Pancreas (tissue), 10 donors: ENCODE measurements at regions not wholly inside any gene's neighbourhood (a gene's known extent, or its start where the extent isn't known, plus 50 kb on each side); places are given as distances from the start of the nearest gene placed in this dataset.
A peak's percentile ranks its signal among the peaks of the same experiment; 100 is the strongest.

Source experiments
- ATAC-seq, 4 donors: fragments of 200-7000 bp; cut with Tn5 transposase; one replicate each; pipeline versions ENCODE4 v1.8.0 to v1.9.1; 2020; ENCODE audit warnings: mild to moderate bottlenecking in 4 of 4, moderate library complexity in 4 of 4
- DNase-seq, 6 donors: peaks; one replicate each; pipeline ENCODE4 v3.0.0-alpha.2; 2020
- FAIRE-seq: peaks from 2 replicates; lab custom pipeline; 2012; peaks lifted over from hg19 to GRCh38; lab: Jason Lieb, UNC
- H3K27ac ChIP-seq, 4 donors: fragments of 200-600 bp; sonication (generic); 1 replicate in 3 of 4; 2 replicates in 1 of 4; pipeline versions ENCODE4 v1.5.0 to v1.8.0; 2020
- H3K27me3 ChIP-seq, 4 donors: fragments of 200-600 bp; one replicate each; pipeline ENCODE4 v1.8.0; 2021
- H3K36me3 ChIP-seq, 3 donors: fragments of 200-600 bp; sonication (generic) in 1 of 3; one replicate each; pipeline versions ENCODE4 v1.5.0 to v1.8.0; 2020 to 2021
- H3K4me1 ChIP-seq, 3 donors: fragments of 200-600 bp; one replicate each; pipeline ENCODE4 v1.8.0; 2021
- H3K4me3 ChIP-seq, 4 donors: fragments of 200-600 bp; sonication (generic) in 2 of 4; one replicate each; pipeline versions ENCODE4 v1.5.0 to v1.8.0; 2020 to 2021
- H3K9me3 ChIP-seq, 4 donors: fragments of 200-600 bp; one replicate each; pipeline ENCODE4 v1.8.0; 2021
- CTCF ChIP-seq, 4 donors: fragments of 200-600 bp; sonication (generic) in 3 of 4; IDR thresholded peaks; one replicate each; pipeline versions ENCODE4 v1.5.0 to v1.8.0; 2021; ENCODE audit warnings: antibody characterized with exemption in 4 of 4
- WGBS, 2 donors: extraction: QIAGEN DNeasy Blood & Tissue Kit; methylation state at CpG; one replicate each; pipeline ENCODE4 v1.1.7; 2013; 5-methylcytosine and 5-hydroxymethylcytosine counted together
- intact Hi-C, 3 donors: fragments of 100-400 bp; cut with DNase I; formaldehyde crosslinking; loops; one replicate each; pipeline versions ENCODE4 v1.11.1 to v1.14.2; 2022
- donor health status: healthy with polysubstance abuse.
- donor health status: DM: no; HTN: no; CAD: no; lungs with moderate emphysema.
- donor health status: DM: no; HTN: no; CAD: no.
- donor health status: control.
- donor health status: control.
- donor health status: Bipolar disorder and iron deficiency.
- donor health status: DM: yes; HTN: yes; CAD: no.
- donor health status: DM: no; HTN: no; CAD: no.
- donor health status: DM: no; HTN: no; CAD: no.
- donor health status: DM: yes; HTN: yes; CAD: no.

DNA sequence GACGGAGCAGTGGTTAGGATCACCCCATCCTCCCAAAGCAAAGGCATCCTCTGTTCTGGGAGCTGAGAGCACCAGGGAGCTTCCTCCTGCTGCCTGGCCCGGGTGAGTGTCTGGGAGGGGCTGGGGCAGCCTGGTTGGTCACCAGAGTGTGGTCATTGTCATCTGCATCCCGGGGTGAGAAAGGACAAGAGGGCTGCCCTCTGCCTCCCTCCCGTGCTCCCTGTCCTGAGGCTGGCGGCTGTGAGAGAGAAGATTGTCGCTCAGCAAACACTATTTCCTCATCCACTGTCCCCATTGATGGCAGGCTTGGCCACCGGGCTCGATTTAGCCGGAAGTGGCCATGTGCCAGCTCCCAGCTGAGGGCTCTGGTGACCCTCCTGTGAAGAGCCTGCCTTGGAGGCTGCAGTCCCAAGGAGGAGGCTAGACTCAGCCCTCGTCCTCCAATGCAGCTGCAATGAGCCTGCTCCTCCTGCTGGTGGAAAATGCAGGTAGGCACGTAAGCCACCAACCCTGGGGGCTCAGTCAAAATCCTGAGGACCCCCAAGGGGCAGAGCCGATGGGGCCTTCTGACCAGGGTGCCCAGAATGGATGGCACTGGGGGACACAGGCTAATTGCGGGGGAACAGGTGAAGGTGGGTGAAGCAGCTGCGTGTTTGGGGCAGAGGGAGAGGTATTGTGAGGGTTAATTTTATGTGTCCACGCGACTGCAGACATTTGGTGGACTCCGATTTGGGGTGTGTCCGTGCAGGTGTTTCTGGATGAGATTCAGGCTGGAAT is 155.7 kb downstream of the KIF26A start:
- 51 to 54% methylated on average over 18 of the region's 18 CpGs for WGBS, 2 donors

GRCh38 chr14:104294628-104294982 is 156.2 kb downstream of the KIF26A start:
- Histone ChIP-seq H3K4me3 (no peak overlapping the region), H3K27ac (no peak overlapping the region), H3K9me3 (no peaks in the 10 kb centered on the region), H3K4me1 (peaks cover 9 to 15% (median 12%) of the 10 kb centered on the region in 3 donors), H3K36me3 (no peaks in the 10 kb centered on the region), H3K27me3 (no peaks in the 10 kb centered on the region)
- FAIRE-seq, result no peak
- intact Hi-C loops, result no loop called here
- no peak for TF ChIP-seq CTCF (IDR thresholded peaks at IDR 0.05)
- WGBS, 2 donors, result 78 to 79% methylated on average over 11 of the region's 11 CpGs
- ATAC-seq, result no peak
- DNase-seq, result peak in 4 of 6 donors; percentile 0 to 35 (median 14)

More for the DNA sequence above, 155.7 kb downstream of the KIF26A start:
- DNase-seq, result peak in 3 of 6 donors; percentile 35 to 46 (median 44)
- Histone ChIP-seq H3K4me3 (no peak overlapping the region), H3K27ac (no peak overlapping the region), H3K36me3 (no peaks in the 10 kb centered on the region), H3K4me1 (peaks cover 9 to 15% (median 12%) of the 10 kb centered on the region in 3 donors), H3K27me3 (no peaks in the 10 kb centered on the region), H3K9me3 (no peaks in the 10 kb centered on the region)
- no peak for TF ChIP-seq CTCF (IDR thresholded peaks at IDR 0.05)
- intact Hi-C loops, result no loop called here
- no peak for FAIRE-seq
- ATAC-seq, result no peak

DNA sequence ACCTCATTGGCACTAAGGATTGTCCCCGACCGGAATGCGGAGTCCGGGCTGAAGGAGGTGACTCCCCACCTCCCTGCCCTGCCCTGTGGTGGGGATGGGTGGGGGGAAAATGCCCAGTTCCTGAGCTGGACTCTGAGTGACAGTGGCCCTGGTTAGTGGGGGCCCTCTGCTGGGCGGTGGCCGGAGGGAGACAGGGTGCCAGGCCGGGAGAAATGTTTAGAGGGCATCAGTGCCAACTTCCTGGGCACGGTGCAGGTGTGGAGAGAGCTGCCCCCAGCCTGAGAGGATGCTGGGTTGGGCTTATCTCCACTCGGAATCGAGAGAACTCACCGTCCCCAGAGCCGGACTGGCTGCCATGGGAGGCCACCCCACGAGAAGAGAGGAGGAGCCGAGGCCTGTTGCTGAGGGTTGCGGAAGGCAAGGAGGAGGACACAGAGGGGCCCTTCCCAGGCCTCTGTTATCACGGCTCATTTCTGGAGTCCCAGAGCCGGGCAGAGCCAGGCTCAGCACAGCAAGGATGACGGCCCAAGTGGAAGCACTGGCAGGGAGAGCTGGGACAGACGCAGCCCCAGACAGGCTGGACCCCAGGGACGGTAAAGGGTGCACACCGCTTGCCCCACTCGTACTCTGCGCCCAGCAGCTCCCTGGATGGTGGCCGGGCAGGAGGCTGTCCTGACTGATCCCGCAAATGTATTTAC is 156.7 kb downstream of the KIF26A start:
- no peaks in the 10 kb centered on the region for H3K9me3 ChIP-seq
- peaks cover 9 to 15% (median 12%) of the 10 kb centered on the region in 3 donors for H3K4me1 ChIP-seq
- WGBS, 2 donors, result 63 to 65% methylated on average over 25 of the region's 25 CpGs
- DNase-seq (peak in 3 of 6 donors; percentile 15 to 54 (median 39)), ATAC-seq (no peak), FAIRE-seq (no peak)
- H3K4me3 ChIP-seq, result no peak overlapping the region
- no peak overlapping the region for H3K27ac ChIP-seq
- H3K27me3 ChIP-seq, result no peaks in the 10 kb centered on the region
- intact Hi-C loops, result no loop called here
- no peak for TF ChIP-seq CTCF (IDR thresholded peaks at IDR 0.05)
- no peaks in the 10 kb centered on the region for H3K36me3 ChIP-seq

- TF ChIP-seq CTCF (IDR thresholded peaks at IDR 0.05), result no peak
- no peak overlapping the region for H3K4me3 ChIP-seq
- FAIRE-seq (no peak), DNase-seq (peak in 3 of 6 donors; percentile 0 to 43 (median 39)), ATAC-seq (no peak)
- intact Hi-C loops, result no loop called here
- H3K9me3 ChIP-seq, result no peaks in the 10 kb centered on the region
- H3K27ac ChIP-seq, result no peak overlapping the region
- no peaks in the 10 kb centered on the region for H3K27me3 ChIP-seq
- no peaks in the 10 kb centered on the region for H3K36me3 ChIP-seq
- H3K4me1 ChIP-seq, result peaks cover 8 to 15% (median 10%) of the 10 kb centered on the region in 3 donors
- whole genome bisulfite sequencing, 2 donors, result 78 to 88% methylated on average over 24 of the region's 24 CpGs
Observed at GRCh38 chr14:104295681-104296387, 157.4 kb downstream of the KIF26A start.
